GM12878 (cell line): ENCODE measurements at regions not wholly inside any gene's neighbourhood (a gene's known extent, or its start where the extent isn't known, plus 50 kb on each side); places are given as distances from the start of the nearest gene placed in this dataset.

Source experiments
- EED ChIP-seq: sonication (generic); IDR thresholded peaks from 2 replicates; pipeline ENCODE4 v1.6.1; 2016; ENCODE audit warnings: antibody characterized with exemption, low read depth
- EP300 ChIP-seq, 2 experiments: fragments of 150-350 bp in 1 of 2; IDR thresholded peaks; 2 replicates each; pipeline ENCODE4 v1.6.1; 2011 to 2012; ENCODE audit warnings: low read depth in 2 of 2, low read length in 2 of 2, borderline replicate concordance in 1 of 2, improper control_type of control experiment in 1 of 2, inconsistent platforms in 1 of 2; ENCODE audit not compliant: control insufficient read depth in 1 of 2
- IRF4 ChIP-seq: IDR thresholded peaks from 2 replicates; pipeline ENCODE4 v1.6.1; 2011; ENCODE audit warnings: low read depth, low read length
- JUNB ChIP-seq: IDR thresholded peaks from 2 replicates; pipeline ENCODE4 v1.6.1; 2016; ENCODE audit warnings: antibody characterized with exemption, mild to moderate bottlenecking
- MLLT1 ChIP-seq: fragments of 450-650 bp; IDR thresholded peaks from 2 replicates; pipeline ENCODE4 v1.6.1; 2016; ENCODE audit warnings: mild to moderate bottlenecking
- NFXL1 ChIP-seq: fragments of 450-650 bp; IDR thresholded peaks from 2 replicates; pipeline ENCODE4 v1.6.1; 2017; ENCODE audit warnings: antibody characterized with exemption, mild to moderate bottlenecking, borderline replicate concordance
- NR2C2 ChIP-seq: IDR thresholded peaks from 2 replicates; pipeline ENCODE4 v1.6.1; 2011; ENCODE audit warnings: borderline replicate concordance, low read depth; ENCODE audit not compliant: control insufficient read depth, insufficient read length
- PBX3 ChIP-seq: IDR thresholded peaks from 2 replicates; pipeline ENCODE4 v1.6.1; 2011; ENCODE audit warnings: mild to moderate bottlenecking, low read depth, low read length, moderate library complexity; ENCODE audit not compliant: insufficient replicate concordance
- PKNOX1 ChIP-seq: fragments of 450-650 bp; IDR thresholded peaks from 2 replicates; pipeline ENCODE4 v1.6.1; 2016; ENCODE audit warnings: mild to moderate bottlenecking
- SRF ChIP-seq, 2 experiments: IDR thresholded peaks; 2 replicates each; pipeline ENCODE4 v1.6.1; 2011; ENCODE audit warnings: low read depth in 2 of 2, low read length in 2 of 2, mild to moderate bottlenecking in 1 of 2, moderate library complexity in 1 of 2
- STAT1 ChIP-seq: fragments of 450-650 bp; conservative IDR thresholded peaks from 2 replicates; pipeline ENCODE4 v1.6.1; 2014; ENCODE audit warnings: antibody characterized with exemption, mild to moderate bottlenecking
- TCF7 ChIP-seq: IDR thresholded peaks from 2 replicates; pipeline ENCODE4 v1.6.1; 2014; ENCODE audit warnings: antibody characterized with exemption, borderline replicate concordance
- ZBTB33 ChIP-seq: fragments of 450-650 bp; IDR thresholded peaks from 2 replicates; pipeline ENCODE4 v1.6.1; 2017; ENCODE audit warnings: mild to moderate bottlenecking
- ZNF274 ChIP-seq: IDR thresholded peaks from one replicate; pipeline ENCODE4 v1.8.0; 2011; ENCODE audit not compliant: insufficient read length, insufficient read depth

GRCh38 chr3:189027626-189028155 is 144.1 kb upstream of the TPRG1 start:
- TF ChIP-seq PBX3 (no peak), ZBTB33 (no peak), STAT1 (no peak), IRF4 (no peak), NR2C2 (no peak), TCF7 (no peak), PKNOX1 (no peak), SRF (IDR thresholded peaks at IDR 0.05; ENCODE audit: low read depth in 2 of 2, low read length in 2 of 2) (no peak), NFXL1 (no peak), JUNB (no peak), ZNF274 (no peak), EED (no peak), MLLT1 (no peak), EP300 (IDR thresholded peaks at IDR 0.05; ENCODE audit: borderline replicate concordance in 1 of 2, control insufficient read depth in 1 of 2, low read depth in 2 of 2, low read length in 2 of 2) (no peak)
